MCF 10A (cell line): ENCODE measurements at regions not wholly inside any gene's neighbourhood (a gene's known extent, or its start where the extent isn't known, plus 50 kb on each side); places are given as distances from the start of the nearest gene placed in this dataset.
A peak's percentile ranks its signal among the peaks of the same experiment; 100 is the strongest.

ENCODE experiments used
- BruUV-seq: library from RNA; stranded (reverse); fragments of 400-500 nt; replicated peaks from 2 replicates; lab custom pipeline; 2021; lab: Mats Ljungman, UMichigan
- CTCF ChIA-PET: fragments of 300-600 bp; sonication (Branson Sonifier 250); formaldehyde crosslinking; extraction: SDS; loops from one replicate; lab custom pipeline; 2021; ENCODE audit warnings: antibody characterized with exemption, inconsistent platforms; lab: Yijun Ruan, JAX
- POLR2A ChIA-PET: fragments of 300-600, 350-650 bp; sonication (Branson Sonifier 250); formaldehyde crosslinking; extraction: SDS; loops from one replicate; lab custom pipeline; 2020; ENCODE audit warnings: antibody characterized with exemption, inconsistent platforms; lab: Yijun Ruan, JAX
- DNase-seq: peaks from one replicate; pipeline ENCODE4 v3.0.0-alpha.2; 2018; ENCODE audit not compliant: unreplicated experiment
- H3K27ac Mint-ChIP-seq: one replicate; pipeline ENCODE4 v1.8.0; 2022; ENCODE audit warnings: mild to moderate bottlenecking, low read depth, mixed read lengths; ENCODE audit not compliant: unreplicated experiment
- H3K27me3 Mint-ChIP-seq: one replicate; pipeline ENCODE4 v1.8.0; 2022; ENCODE audit warnings: mixed read lengths; ENCODE audit not compliant: insufficient read depth, unreplicated experiment
- H3K36me3 Mint-ChIP-seq: one replicate; pipeline ENCODE4 v1.8.0; 2022; ENCODE audit warnings: mild to moderate bottlenecking, moderate library complexity, mixed read lengths; ENCODE audit not compliant: insufficient read depth, unreplicated experiment
- H3K4me1 Mint-ChIP-seq: one replicate; pipeline ENCODE4 v1.8.0; 2022; ENCODE audit warnings: mixed read lengths; ENCODE audit not compliant: insufficient read depth, unreplicated experiment
- H3K4me3 Mint-ChIP-seq: one replicate; pipeline ENCODE4 v1.8.0; 2022; ENCODE audit warnings: mild to moderate bottlenecking, moderate library complexity, mixed read lengths; ENCODE audit not compliant: unreplicated experiment
- H3K9me3 Mint-ChIP-seq: one replicate; pipeline ENCODE4 v1.8.0; 2022; ENCODE audit warnings: mixed read lengths; ENCODE audit not compliant: unreplicated experiment
- CTCF ChIP-seq: fragments of 200-600 bp; IDR thresholded peaks from one replicate; pipeline ENCODE4 v1.8.0; 2022; ENCODE audit warnings: antibody characterized with exemption, mild to moderate bottlenecking; ENCODE audit not compliant: unreplicated experiment
- intact Hi-C: fragments of 100-400 bp; cut with micrococcal nuclease; formaldehyde crosslinking; loops from 2 replicates; pipeline ENCODE4 v1.14.1; 2022

- intact Hi-C loops = no loop called here
- DNase-seq = no peak
- no peaks in the 10 kb centered on the region for H3K27me3 Mint-ChIP-seq
- ChIA-PET CTCF (interaction anchor here (0.6 kb wide), 1 partner anchor 524 kb away, joined by 4 read pairs; no protein-coding TSS in a partner anchor), POLR2A (no interaction called here)
- no peak for TF ChIP-seq CTCF
- no TSS peak for BruUV-seq
- no peaks in the 10 kb centered on the region for H3K4me1 Mint-ChIP-seq
- H3K4me3 Mint-ChIP-seq = no peak overlapping the region
- no peaks in the 10 kb centered on the region for H3K36me3 Mint-ChIP-seq
- H3K27ac Mint-ChIP-seq = no peak overlapping the region
- H3K9me3 Mint-ChIP-seq = no peaks in the 10 kb centered on the region
These were observed 364.7 kb downstream of the MBD2 start for GRCh38 chr18:53859764-53860163.

- intact Hi-C loops = no loop called here
- no TSS peak for BruUV-seq
- ChIA-PET POLR2A (no interaction called here), CTCF (no interaction called here)
- H3K9me3 Mint-ChIP-seq = peaks cover 5% of the 10 kb centered on the region
- no peak overlapping the region for H3K27ac Mint-ChIP-seq
- no peak overlapping the region for H3K4me3 Mint-ChIP-seq
- no peaks in the 10 kb centered on the region for H3K36me3 Mint-ChIP-seq
- no peaks in the 10 kb centered on the region for H3K4me1 Mint-ChIP-seq
- no peaks in the 10 kb centered on the region for H3K27me3 Mint-ChIP-seq
- DNase-seq = no peak
- TF ChIP-seq CTCF = no peak
These were observed 373.6 kb downstream of the MBD2 start for GRCh38 chr18:53850902-53851301.

- no peaks in the 10 kb centered on the region for H3K4me1 Mint-ChIP-seq
- intact Hi-C loops = no loop called here
- no peak for TF ChIP-seq CTCF
- no peaks in the 10 kb centered on the region for H3K27me3 Mint-ChIP-seq
- H3K9me3 Mint-ChIP-seq = peaks cover 7% of the 10 kb centered on the region
- DNase-seq = no peak
- H3K36me3 Mint-ChIP-seq = no peaks in the 10 kb centered on the region
- no TSS peak for BruUV-seq
- POLR2A ChIA-PET = no interaction called here
- CTCF ChIA-PET = interaction anchor here (0.6 to 0.7 kb wide), 2 partner anchors 73 to 146 kb away, joined by 3 read pairs; no protein-coding TSS in a partner anchor
- no peak overlapping the region for H3K27ac Mint-ChIP-seq
- H3K4me3 Mint-ChIP-seq = no peak overlapping the region
These were observed 380.7 kb downstream of the MBD2 start for GRCh38 chr18:53843763-53844162.

- no peaks in the 10 kb centered on the region for H3K4me1 Mint-ChIP-seq
- H3K4me3 Mint-ChIP-seq = no peak overlapping the region
- CTCF ChIA-PET = interaction anchor here (0.6 to 0.7 kb wide), 3 partner anchors 74 to 229 kb away, joined by 3 read pairs; no protein-coding TSS in a partner anchor
- no peak overlapping the region for H3K27ac Mint-ChIP-seq
- no peak for TF ChIP-seq CTCF
- H3K36me3 Mint-ChIP-seq = no peaks in the 10 kb centered on the region
- POLR2A ChIA-PET = no interaction called here
- H3K27me3 Mint-ChIP-seq = no peaks in the 10 kb centered on the region
- intact Hi-C loops = no loop called here
- H3K9me3 Mint-ChIP-seq = peaks cover 7% of the 10 kb centered on the region
- BruUV-seq = no TSS peak
- DNase-seq = peak; percentile 5
These were observed 381.2 kb downstream of the MBD2 start for GRCh38 chr18:53843113-53843760.
